ENCODE measurements at regions not wholly inside any gene's neighbourhood (a gene's known extent, or its start where the extent isn't known, plus 50 kb on each side); places are given as distances from the start of the nearest gene placed in this dataset.

DNA sequence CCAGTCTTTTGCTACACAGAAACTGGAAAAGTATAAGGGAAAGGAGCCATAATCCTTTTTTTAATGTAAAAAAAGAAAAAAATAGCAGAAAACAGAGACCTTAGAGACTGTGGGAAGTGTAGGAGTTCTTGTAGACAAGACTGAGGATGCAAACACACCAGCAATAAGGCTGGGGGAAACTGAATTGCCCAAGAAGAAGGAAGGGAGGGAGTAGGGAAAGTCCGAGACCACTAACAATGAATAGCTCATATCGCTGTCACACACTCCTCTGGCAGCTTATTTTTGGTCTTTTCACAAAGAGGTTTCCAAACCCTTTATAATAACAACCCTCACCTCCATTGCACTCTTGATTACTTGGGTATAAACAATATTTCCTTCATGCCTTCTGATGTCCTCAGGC is 952.0 kb downstream of the SLITRK5 start:
- no peak for TF ChIP-seq POLR2A (IDR thresholded peaks at IDR 0.05; ENCODE audit: low read length)
- TF ChIP-seq GATA1 (IDR thresholded peaks at IDR 0.05; ENCODE audit: low read depth, low read length): no peak

Measured in erythroblast (primary cell).